ENCODE measurements at regions not wholly inside any gene's neighbourhood (a gene's known extent, or its start where the extent isn't known, plus 50 kb on each side); places are given as distances from the start of the nearest gene placed in this dataset.
"Not testable (repeated sequence)": the region's sequence is repeated elsewhere in the genome, so short reads cannot be mapped to it uniquely, and the experiment has no call there.

GRCh38 chr4:132445386-132445785 lies 703.7 kb upstream of the PCDH10 start:
- H3K9ac ChIP-seq (ENCODE audit: insufficient read length): no peak overlapping the region
- no peak overlapping the region for H3K4me3 ChIP-seq
- H3K27ac ChIP-seq: no peak overlapping the region
- H3K36me3 ChIP-seq (ENCODE audit: insufficient read depth, low read length): no peaks in the 10 kb centered on the region
- DNase-seq (ENCODE audit: low read depth, low spot score): no peak
- H3K9me3 ChIP-seq (ENCODE audit: low read depth, low read length): no peaks in the 10 kb centered on the region
- TF ChIP-seq FOXP2 (optimal IDR thresholded peaks at IDR 0.05; ENCODE audit: control extremely low read depth, extremely low read length, insufficient read depth) (no peak), POLR2AphosphoS5 (IDR thresholded peaks at IDR 0.05; ENCODE audit: borderline replicate concordance, low read depth, low read length) (no peak)

DNA sequence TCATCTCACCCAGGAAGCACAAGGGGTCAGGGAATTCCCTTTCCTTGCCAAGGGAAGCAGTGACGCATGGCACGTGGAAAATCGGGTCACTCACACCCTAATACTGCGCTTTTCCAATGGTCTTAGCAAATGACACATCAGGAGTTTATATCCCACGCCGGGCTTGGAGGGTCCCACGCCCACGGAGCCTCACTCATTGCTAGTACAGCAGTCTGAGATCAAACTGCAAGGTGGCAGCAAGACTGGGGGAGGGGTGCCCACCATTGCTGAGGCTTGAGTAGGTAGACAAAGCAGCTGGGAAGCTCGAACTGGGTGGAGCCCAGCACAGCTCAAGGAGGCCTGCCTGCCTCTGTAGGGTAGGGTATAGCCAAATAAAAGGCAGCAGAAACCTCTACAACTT lies 691.1 kb upstream of the PCDH10 start:
- not testable (repeated sequence) for H3K36me3 ChIP-seq (ENCODE audit: insufficient read depth, low read length); H3K4me3 ChIP-seq; DNase-seq (ENCODE audit: low read depth, low spot score); H3K27ac ChIP-seq; H3K9ac ChIP-seq (ENCODE audit: insufficient read length); H3K9me3 ChIP-seq (ENCODE audit: low read depth, low read length)

DNA sequence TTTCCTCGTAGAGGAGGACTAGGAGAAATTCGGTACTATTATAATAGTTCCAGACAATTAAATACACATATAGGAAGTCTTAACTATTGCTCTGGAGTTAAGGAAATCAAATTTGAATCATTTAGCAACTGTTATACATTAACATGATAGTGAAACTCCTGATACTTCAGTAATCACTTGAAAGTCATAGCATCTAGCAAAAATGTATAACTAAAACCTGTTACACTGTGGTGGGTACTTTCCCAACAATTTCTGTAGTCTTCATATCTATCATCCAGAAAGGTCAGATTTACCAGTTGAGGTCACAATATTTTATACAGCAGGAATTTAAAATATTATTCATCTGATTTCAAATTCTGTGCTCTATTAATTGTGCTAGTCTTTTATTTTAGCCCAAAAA lies 669.6 kb upstream of the PCDH10 start:
- TF ChIP-seq POLR2AphosphoS5 (IDR thresholded peaks at IDR 0.05; ENCODE audit: borderline replicate concordance, low read depth, low read length): no peak
- TF ChIP-seq FOXP2 (optimal IDR thresholded peaks at IDR 0.05; ENCODE audit: control extremely low read depth, extremely low read length, insufficient read depth): no peak
- no peak for TF ChIP-seq EZH2 (IDR thresholded peaks at IDR 0.05)
- Histone ChIP-seq H3K9me3 (ENCODE audit: low read depth, low read length) (no peaks in the 10 kb centered on the region), H3K4me3 (no peak overlapping the region), H3K9ac (ENCODE audit: insufficient read length) (no peak overlapping the region), H3K36me3 (ENCODE audit: insufficient read depth, low read length) (no peaks in the 10 kb centered on the region), H3K27ac (no peak overlapping the region)
- DNase-seq (ENCODE audit: low read depth, low spot score): no peak

GRCh38 chr4:132488555-132488954 lies 660.5 kb upstream of the PCDH10 start:
- H3K27ac ChIP-seq: no peak overlapping the region
- H3K36me3 ChIP-seq (ENCODE audit: insufficient read depth, low read length): no peaks in the 10 kb centered on the region
- H3K9ac ChIP-seq (ENCODE audit: insufficient read length): no peak overlapping the region
- TF ChIP-seq POLR2AphosphoS5 (IDR thresholded peaks at IDR 0.05; ENCODE audit: borderline replicate concordance, low read depth, low read length): no peak
- TF ChIP-seq FOXP2 (optimal IDR thresholded peaks at IDR 0.05; ENCODE audit: control extremely low read depth, extremely low read length, insufficient read depth): no peak
- H3K9me3 ChIP-seq (ENCODE audit: low read depth, low read length): no peaks in the 10 kb centered on the region
- no peak overlapping the region for H3K4me3 ChIP-seq
- no peak for DNase-seq (ENCODE audit: low read depth, low spot score)

- no peak overlapping the region for H3K9ac ChIP-seq (ENCODE audit: insufficient read length)
- H3K27ac ChIP-seq: no peak overlapping the region
- no peaks in the 10 kb centered on the region for H3K36me3 ChIP-seq (ENCODE audit: insufficient read depth, low read length)
- H3K9me3 ChIP-seq (ENCODE audit: low read depth, low read length): no peaks in the 10 kb centered on the region
- no peak for DNase-seq (ENCODE audit: low read depth, low spot score)
- no peak overlapping the region for H3K4me3 ChIP-seq
- TF ChIP-seq EZH2 (IDR thresholded peaks at IDR 0.05) (no peak), POLR2AphosphoS5 (IDR thresholded peaks at IDR 0.05; ENCODE audit: borderline replicate concordance, low read depth, low read length) (no peak), FOXP2 (optimal IDR thresholded peaks at IDR 0.05; ENCODE audit: control extremely low read depth, extremely low read length, insufficient read depth) (no peak)
Measured at GRCh38 chr4:132493476-132493875, 655.6 kb upstream of the PCDH10 start.

DNA sequence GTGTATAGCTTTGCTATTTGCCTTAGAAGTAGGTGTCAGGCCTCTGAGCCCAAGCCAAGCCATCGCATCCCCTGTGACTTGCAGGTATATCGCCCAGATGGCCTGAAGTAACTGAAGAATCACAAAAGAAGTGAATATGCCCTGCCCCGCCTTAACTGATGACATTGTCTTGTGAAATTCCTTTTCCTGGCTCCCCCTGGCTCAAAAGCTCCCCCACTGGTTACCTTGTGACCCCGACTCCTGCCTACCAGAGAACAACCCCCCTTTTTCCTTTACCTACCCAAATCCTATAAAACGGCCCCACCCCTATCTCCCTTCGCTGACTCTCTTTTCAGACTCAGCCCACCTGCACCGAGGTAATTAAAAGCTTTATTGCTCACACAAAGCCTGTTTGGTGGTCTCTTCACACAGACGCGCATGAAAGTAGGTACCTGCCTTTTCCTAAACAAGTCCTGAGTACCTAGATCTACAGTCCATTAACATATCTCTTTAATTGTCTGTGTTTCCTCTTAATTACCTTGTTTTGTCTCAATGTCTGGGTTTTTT lies 653.8 kb upstream of the PCDH10 start:
- H3K36me3 ChIP-seq (ENCODE audit: insufficient read depth, low read length); H3K9me3 ChIP-seq (ENCODE audit: low read depth, low read length); H3K4me3 ChIP-seq; H3K27ac ChIP-seq; H3K9ac ChIP-seq (ENCODE audit: insufficient read length); DNase-seq (ENCODE audit: low read depth, low spot score): not testable (repeated sequence)

- Histone ChIP-seq H3K36me3 (ENCODE audit: insufficient read depth, low read length) (no peaks in the 10 kb centered on the region), H3K9ac (ENCODE audit: insufficient read length) (no peak overlapping the region), H3K27ac (no peak overlapping the region), H3K4me3 (no peak overlapping the region), H3K9me3 (ENCODE audit: low read depth, low read length) (no peaks in the 10 kb centered on the region)
- TF ChIP-seq POLR2AphosphoS5 (IDR thresholded peaks at IDR 0.05; ENCODE audit: borderline replicate concordance, low read depth, low read length): no peak
- no peak for TF ChIP-seq FOXP2 (optimal IDR thresholded peaks at IDR 0.05; ENCODE audit: control extremely low read depth, extremely low read length, insufficient read depth)
- TF ChIP-seq EZH2 (IDR thresholded peaks at IDR 0.05): no peak
- no peak for DNase-seq (ENCODE audit: low read depth, low spot score)
Measured at GRCh38 chr4:132498215-132498614, 650.9 kb upstream of the PCDH10 start.

DNA sequence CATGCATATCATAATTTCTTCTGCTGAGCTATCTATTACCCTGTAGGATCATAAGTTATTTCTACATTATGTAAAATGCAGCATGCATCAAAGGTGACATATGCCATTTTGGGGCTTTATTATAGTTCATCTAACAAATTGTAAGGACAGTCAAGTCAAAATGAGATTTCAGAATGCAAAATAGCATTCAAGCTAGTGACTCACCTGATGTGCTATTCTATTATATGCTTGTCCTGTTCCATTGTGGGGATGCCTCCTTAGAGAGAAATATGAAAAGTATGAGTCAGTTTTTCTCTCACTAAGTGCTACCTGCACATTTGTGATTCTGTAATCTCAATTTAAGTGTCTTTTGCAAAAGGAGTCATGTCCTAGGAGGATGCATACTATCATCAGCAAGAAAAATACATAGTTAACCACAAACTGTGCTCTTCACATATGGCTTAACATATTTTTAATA lies 647.0 kb upstream of the PCDH10 start:
- no peak overlapping the region for H3K9ac ChIP-seq (ENCODE audit: insufficient read length)
- DNase-seq (ENCODE audit: low read depth, low spot score): no peak
- H3K4me3 ChIP-seq: no peak overlapping the region
- no peak for TF ChIP-seq POLR2AphosphoS5 (IDR thresholded peaks at IDR 0.05; ENCODE audit: borderline replicate concordance, low read depth, low read length)
- no peak for TF ChIP-seq EZH2 (IDR thresholded peaks at IDR 0.05)
- TF ChIP-seq FOXP2 (optimal IDR thresholded peaks at IDR 0.05; ENCODE audit: control extremely low read depth, extremely low read length, insufficient read depth): no peak
- no peaks in the 10 kb centered on the region for H3K9me3 ChIP-seq (ENCODE audit: low read depth, low read length)
- no peaks in the 10 kb centered on the region for H3K36me3 ChIP-seq (ENCODE audit: insufficient read depth, low read length)
- no peak overlapping the region for H3K27ac ChIP-seq

GRCh38 chr4:132504438-132504837 lies 644.7 kb upstream of the PCDH10 start:
- Histone ChIP-seq H3K9me3 (ENCODE audit: low read depth, low read length) (no peaks in the 10 kb centered on the region), H3K9ac (ENCODE audit: insufficient read length) (no peak overlapping the region), H3K36me3 (ENCODE audit: insufficient read depth, low read length) (no peaks in the 10 kb centered on the region), H3K4me3 (no peak overlapping the region), H3K27ac (no peak overlapping the region)
- TF ChIP-seq EZH2 (IDR thresholded peaks at IDR 0.05) (no peak), FOXP2 (optimal IDR thresholded peaks at IDR 0.05; ENCODE audit: control extremely low read depth, extremely low read length, insufficient read depth) (no peak), POLR2AphosphoS5 (IDR thresholded peaks at IDR 0.05; ENCODE audit: borderline replicate concordance, low read depth, low read length) (no peak)
- no peak for DNase-seq (ENCODE audit: low read depth, low spot score)
